GM19438 (cell line): ENCODE measurements at regions not wholly inside any gene's neighbourhood (a gene's known extent, or its start where the extent isn't known, plus 50 kb on each side); places are given as distances from the start of the nearest gene placed in this dataset.

Experiments used
- ATAC-seq: cut with Tn5 transposase; IDR thresholded peaks from one replicate; pipeline ENCODE4 v1.9.1; 2021; ENCODE audit warnings: low read depth; ENCODE audit not compliant: unreplicated experiment

DNA sequence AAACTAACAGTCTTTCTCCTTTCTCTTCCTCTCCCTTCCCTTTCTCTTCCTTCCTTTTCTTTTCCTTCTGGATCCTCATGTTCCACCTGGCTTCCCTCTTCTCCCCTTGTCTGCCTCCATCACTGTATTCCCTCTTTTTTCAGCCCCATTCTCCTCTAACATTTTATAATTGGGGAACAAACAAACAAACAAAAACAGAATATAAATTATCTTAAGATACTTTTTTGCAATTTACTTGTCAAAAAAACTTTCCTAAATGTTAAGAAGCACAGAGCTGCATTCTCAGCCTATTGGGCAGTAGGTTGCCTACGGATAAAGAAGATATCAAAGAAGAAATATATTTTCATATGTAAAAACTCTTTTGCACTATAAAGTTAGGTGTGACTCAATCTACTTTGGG, 1382.2 kb upstream of the MIR17HG start:
- no peak for ATAC-seq

DNA sequence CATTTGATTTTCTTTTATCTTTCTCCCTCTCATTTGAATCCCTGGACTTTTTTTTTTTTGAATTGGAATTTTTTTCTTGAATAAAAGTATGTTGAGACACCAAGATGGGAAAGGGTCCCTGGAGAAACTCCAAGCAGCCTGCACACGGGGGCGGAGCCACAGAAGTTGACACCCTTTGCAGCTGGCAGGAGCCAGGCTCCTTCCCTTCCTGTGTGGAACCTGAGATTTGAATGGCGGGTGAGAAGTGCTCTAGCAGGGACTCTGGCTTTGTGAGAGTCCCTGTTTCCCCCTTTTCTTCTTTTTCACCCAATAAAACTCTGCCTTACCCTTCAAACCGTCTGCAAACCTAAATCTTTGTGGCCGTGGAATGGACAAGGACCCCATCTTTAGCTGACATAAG, 1381.0 kb upstream of the MIR17HG start:
- ATAC-seq = no peak

DNA sequence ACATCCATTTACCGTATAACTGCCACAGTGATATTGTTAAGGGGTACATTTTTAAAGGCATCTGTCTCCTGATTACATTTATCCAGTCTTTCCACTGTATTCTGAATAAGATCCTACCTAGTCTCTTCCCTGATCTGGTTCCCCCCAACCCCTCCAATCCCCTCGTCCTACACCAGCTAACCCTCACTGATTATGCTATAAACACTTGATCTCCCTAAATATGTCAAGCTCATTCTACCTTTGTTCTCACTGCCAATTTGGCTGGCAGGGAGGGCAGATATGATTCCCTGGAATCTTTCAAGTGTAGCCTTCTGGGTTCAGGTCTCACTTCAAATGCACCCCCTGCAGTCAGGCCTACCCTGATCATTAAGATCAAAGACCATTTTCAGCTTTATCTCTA, 1379.8 kb upstream of the MIR17HG start:
- ATAC-seq = no peak

DNA sequence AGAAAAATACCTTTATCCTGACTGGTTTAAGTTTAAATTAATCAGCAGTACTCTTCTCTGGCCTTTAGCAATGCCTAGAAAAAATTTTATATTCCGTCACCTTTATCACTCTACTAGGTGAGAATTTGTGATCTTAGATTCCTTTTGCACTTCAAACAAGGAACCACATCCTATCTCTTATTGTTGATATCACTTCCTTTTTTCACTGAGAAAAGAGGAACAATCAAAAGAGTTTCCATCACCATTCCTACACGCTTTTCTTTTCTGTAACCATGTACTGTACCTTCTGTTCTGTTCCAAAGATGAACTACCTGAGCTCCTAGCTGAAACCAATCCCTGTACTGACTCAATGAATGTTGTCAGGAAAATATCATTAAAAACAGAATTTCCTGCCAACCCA, 1379.0 kb upstream of the MIR17HG start:
- ATAC-seq = no peak

DNA sequence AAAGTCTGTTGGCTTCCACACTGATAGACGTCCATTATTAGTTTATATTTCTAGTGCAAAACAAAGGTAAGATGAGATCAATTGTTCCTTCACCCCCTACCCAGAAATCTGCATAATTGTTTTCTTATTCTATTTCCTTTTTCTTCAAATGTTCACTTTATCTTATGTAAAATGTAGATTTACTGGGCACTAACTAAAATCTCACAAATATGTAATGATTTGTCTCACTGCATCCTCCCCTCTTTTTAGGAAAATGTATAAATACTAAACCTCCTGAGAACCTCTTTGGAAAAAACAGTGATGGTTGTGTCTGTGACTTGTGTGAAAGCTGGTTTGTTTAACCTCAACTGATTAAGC, 1377.2 kb upstream of the MIR17HG start:
- no peak for ATAC-seq

DNA sequence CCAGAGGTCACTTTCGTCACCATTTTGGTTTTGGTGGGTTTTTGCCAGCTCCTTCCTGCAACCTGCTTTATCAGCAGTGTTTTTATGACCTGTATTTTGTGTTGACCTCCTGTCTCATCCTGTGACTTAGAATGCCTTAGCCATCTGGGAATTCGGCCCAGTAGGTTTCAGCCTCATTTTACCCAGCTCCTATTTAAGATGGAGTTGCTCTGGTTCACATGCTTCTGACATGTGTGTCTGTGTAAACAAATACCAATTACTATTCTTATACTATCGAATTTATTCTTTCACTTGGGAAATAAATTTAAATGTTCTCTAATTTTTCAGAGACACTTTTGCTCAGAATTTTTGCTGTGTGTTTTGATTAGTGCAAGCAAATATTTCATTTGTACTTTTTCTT, 1370.3 kb upstream of the MIR17HG start:
- no peak for ATAC-seq

DNA sequence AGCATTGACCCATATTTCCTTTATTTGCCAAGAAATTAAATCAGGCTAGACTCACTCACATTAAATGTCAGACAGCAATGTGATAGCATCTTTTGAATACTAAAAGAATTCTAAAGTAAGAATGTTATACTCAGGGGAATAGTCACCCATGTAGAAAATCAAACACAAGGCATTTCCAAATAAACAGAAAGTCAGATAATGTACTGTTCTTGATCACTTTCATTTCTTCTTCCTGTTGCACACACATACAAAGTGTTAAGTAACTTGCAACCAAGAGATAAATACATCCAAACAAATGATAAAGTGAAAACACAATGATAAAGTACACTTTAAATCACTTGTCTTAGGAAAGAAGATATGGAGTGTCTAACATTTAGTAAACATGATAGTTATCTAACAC, 1366.6 kb upstream of the MIR17HG start:
- ATAC-seq = no peak

DNA sequence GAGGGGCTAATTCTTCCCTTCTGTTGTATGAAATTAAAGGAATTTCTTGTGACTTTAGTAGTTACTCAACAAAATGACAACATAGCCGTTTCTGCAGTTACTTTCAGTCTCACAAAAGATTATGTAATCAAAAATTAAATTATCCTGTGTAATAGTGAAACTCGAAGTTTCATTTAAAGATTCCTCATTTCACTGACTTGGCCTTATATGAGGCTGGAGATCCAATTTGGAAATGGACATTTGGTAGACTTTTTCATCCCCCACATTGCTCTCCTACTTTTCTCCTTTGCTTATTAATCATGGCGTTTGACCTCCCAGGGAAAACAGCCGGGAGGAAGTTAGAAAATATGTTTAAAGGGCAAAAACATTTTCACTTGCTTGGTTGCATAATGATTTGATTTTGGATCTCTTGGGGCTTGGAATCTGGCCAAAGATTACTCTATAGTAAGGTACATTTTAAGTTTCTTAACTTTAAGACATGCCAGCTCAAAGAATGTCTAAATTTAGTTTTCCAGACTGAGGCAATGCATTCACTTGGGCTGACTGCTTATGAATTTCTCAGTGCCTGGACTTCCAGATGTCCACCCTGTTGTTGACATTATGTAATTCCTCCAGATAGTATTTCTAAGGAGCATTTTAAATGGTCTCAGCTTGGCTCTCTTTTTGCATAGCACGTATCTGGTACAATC, 1364.9 kb upstream of the MIR17HG start:
- ATAC-seq = no peak

DNA sequence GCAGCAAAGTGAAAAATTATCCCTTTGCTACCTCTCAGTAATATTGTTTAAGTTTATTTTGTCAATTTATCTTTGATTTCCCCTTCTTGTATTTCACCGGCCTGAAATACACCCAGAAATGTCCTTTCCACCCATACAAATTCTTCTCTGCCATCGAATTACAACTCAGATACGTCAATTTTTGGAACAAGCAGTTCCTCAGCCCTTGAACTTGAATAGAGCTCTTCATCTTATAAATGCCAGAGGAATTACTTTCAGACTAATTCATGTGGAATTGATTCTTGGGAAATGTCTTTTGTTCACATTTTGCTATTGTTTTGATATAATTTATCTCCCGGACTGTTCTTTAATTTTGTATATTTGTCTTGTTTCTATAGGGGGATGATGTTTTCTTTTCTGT, 1359.3 kb upstream of the MIR17HG start:
- ATAC-seq = no peak

DNA sequence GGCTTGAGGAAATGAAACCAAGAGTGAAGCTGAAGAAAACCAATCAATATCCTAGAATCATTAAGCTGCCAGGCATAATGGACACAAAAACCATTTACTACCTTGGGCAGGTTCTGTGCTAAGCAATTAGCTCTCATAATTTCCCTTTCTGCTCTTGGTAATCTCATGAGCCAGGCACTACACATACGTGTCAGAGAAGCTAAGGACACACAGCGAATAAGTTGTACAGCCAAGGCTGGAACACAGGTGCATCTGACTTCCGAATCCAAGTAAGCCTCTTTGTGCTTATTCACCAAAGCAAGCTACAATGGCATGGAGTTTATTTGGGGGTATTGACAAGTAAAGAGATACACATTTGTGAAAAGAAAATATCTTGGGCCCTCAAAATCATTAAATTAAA, 1343.9 kb upstream of the MIR17HG start:
- no peak for ATAC-seq

DNA sequence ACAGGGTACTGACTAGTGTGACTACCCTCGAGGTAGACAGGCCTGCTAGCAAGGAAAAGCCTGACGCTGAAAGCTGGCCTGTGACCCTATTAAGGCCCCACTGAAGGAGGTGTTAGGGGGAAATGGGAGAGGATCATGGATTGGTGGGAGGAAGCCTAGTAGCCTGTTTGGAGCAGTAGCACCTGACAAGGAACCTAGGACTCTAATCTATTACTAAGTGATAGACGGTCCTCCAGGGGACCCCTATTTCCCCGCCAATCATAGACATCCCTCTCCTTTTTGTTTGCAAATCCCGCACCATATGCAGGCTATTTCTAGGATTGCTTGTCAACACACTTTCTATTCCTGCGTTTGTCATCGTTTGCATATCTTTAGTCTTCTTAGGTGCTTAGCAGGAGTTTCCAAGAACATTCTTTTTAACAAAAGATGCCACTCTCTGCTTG, 1338.8 kb upstream of the MIR17HG start:
- ATAC-seq = no peak

DNA sequence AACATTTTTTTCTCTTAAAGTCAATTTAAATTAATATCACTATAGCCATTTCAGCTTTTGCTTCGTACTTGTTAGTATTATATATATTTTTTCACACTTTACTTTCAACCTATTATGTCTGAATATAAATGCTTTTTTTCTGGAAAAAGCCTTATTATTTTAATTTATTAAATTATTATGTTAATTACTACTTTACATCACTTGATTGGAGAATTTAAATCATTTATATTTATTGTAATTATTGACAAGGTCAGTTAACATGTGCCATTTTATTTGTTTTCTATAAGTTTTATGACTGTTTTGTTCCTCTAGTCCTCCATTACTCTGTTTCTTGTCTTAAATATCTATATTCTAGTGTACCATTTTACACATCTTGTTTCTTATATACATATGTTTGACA, 1333.4 kb upstream of the MIR17HG start:
- ATAC-seq = no peak

DNA sequence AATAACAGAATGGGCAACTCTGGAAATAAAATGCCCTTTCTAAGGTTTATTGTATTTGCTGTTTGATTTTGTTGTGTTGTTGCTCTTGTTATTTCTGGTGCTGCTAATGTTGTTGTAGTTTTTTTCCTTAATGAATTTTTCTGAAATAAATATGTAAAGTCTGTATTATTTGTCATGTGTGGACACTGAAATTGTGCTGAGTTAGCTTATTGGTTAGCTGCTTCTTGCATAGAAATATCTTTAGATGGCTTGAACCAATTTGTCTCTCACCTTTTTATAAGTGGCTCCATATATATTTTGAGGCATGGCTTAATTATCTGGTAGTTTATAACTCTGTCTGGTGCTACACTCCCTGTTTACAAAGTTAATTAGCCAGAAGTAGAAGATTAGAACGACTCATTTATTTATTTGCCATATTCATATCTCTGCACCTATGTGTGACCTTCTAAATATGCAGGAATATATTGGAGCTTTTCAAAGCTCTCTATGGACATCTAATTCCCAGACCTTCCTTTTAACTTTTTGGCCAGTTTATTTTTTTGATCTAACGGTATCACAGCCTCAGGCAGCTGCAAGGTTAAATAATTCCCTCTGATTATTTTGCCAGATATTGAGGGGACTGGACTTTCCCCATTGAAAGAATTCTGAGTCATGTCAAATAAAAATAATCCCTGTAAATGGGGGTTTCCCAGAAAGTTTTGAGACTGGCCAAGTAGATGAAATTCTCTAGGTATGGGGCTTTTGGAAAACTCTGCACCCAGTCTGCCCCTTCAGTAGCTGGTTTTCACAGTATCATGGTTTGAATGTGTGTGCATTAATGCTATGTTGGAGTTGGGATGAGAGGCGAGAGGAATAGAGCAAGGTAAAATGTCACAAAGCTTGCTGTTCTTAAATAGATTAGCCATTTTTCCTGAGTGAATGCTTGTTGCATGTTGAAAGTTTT, 1331.7 kb upstream of the MIR17HG start:
- no peak for ATAC-seq

DNA sequence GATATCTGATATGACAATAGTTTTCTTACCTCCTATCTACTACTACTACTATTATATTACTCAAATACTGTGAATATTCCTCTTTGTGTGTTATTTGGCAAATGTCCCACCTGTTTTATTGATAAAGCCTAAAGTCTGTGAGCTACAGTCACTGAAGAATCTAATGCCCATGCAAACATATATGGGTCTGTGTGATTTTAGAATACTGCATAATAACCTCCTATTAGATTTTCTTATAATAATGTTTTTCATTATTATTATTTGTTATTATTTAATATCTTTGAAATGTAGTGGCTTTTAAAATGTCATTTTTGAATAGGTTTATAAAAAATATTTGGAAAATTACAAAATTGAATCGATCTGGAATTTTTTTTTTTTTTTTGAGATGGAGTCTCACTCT, 1330.8 kb upstream of the MIR17HG start:
- no peak for ATAC-seq

DNA sequence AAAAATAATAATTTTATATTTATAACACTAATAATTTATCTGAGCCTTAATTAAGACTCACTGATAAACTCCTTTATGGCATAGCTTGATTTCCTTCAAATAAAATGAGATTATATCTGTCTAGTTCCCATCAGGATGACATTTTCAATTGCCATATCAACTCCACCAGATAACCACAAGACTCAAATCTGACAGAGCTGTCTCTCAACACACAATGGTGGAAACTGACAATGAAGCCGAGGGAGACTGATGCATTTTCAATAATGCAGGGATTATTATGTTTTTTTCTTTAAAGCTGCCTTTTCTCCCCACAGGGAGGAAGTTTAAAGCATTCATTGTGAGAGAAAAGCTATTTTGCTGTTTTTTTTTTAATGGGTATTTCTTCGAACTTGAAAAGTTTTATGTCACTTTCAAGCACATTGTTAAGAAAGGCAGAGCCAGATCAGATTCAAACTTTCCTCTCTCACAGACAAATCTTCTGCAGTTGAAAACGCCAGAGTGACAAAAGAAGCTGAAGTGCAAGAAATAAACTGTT, 1326.9 kb upstream of the MIR17HG start:
- ATAC-seq = no peak

DNA sequence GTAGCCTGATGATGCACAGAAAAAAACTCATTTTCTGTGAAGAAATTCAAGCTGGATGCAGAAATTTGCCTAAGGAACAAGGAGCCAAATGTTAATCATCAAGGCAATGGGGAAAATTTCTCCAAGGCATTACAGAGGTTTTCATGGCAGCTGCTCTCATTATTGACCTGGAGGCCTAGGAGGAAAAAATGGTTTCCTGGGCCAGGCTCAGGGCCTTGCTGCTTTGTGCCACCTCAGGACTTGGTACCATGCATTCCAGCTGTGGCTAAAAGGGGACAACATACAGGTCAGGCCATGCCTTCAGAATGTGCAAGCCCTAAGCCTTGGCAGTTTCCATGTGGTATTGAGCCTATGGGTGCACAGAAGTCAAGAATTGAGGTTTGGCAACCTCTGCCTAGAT, 1320.1 kb upstream of the MIR17HG start:
- ATAC-seq = no peak

DNA sequence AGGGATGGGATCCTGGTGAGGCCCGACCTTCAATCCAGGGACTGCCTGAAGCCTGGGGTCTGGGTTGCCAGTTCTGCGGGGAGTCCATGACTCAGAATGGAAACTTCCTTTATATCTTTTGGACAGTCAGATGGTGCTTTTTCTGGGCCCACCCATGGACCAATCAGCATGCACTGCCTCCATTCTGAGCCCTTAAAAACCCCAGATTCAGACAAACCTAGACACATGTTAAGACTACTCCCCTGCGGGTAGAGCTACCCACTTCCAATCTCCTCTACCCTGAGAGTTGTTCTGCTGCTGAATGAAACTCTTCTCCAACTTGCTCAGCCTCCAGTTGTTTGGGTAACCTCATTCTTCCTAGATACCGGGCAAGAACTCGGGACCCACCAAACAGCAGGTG, 1315.2 kb upstream of the MIR17HG start:
- ATAC-seq = no peak

DNA sequence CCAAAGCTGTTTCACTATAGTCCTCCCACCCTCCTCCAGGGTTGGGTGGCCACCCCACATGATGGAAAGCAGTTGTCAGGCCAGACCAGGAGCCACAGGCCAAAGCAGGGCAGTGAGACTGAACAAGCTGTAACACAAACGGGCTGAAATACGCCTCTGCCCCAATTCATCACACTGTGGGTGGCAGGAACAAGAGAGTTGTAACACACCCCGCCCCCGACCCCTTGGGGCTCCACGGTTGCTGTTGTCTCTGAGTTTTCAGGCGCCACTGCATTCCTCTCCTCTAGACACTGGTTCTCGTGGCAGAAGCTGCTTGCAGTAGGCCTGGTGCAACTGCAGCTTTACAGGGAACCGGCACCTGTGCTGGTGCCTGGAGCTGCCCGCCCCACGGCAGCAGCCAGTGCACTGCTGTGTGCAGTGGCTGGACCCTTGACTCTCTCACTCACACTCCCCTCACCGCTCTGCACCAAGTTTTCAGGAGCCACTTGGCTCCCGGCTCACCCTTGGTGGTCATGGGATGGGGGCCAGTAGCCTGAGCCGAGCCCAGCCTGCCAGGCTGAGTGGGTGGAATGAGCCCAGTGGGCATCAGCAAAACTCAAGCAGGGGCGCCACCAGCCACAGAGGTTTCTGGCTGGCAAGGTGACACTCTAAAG, 1314.5 kb upstream of the MIR17HG start:
- no peak for ATAC-seq

DNA sequence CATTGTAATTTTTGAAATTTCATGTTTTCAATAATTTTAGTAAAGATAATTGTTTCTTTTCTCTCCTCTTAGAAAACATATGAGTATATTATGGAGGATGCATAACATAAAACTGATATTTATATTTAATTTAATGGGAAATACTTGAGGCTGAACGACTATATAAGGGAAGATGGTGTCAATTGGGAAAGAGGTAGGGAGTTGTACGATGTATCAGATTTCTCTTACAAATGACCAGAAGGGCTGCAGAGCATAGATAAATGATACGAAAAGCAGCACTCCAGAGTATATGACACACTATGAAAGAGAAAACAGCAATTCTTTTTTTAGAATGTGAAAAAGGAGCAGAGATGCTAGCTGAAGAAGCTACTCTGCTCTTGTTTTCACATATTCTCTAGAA, 1308.0 kb upstream of the MIR17HG start:
- no peak for ATAC-seq

DNA sequence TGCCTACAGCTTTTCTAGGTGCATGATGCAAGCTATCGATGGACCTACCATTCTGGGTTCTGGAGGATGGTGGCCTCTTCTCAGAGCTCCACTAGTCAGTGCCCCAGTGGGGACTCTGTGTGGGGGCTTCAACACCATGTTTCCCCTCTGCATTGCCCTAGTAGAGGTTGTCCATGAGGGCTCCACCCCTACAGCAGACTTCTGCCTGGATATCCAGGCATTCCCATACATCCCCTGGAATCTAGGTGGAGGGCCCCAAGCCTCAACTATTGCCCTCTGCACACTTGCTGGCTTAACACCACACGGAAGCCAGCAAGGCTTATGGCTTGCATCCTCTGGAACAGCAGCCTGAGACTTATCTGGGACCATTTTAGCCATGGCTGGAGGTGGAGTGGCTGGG, 1299.9 kb upstream of the MIR17HG start:
- ATAC-seq = no peak

DNA sequence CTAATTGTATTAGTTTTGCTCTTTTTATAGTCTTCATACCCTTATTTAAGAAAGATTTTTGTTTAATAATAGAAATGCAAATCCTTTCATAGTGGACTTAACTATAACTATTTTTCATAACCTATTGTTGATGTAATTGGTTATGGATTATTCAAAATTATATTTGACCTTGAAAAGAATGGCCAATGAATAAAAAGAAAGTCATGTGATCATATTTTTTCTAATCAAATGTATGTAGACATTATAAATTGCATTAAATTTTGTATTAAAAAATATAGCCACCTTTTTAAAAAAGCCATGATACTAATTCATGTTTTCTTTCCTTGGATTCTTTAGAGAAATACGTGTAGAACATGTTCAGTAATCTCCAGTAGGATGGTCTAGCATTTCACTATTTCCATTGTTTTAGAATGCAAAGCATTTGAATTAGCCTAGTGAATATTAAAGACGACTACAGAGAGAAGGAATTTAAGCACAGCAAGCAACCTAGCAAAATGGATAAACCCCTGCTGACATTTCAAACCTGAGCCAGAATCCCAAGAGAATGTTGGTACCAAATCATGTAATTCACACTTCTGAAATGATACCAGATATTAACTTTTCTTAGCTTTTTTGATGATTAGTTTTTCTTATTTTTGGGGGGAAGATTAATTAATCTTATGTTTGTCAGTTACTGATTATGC, 1297.4 kb upstream of the MIR17HG start:
- ATAC-seq = no peak
